ENCODE measurements at regions not wholly inside any gene's neighbourhood (a gene's known extent, or its start where the extent isn't known, plus 50 kb on each side); places are given as distances from the start of the nearest gene placed in this dataset.

GRCh38 chr1:5432436-5432835 is 559.8 kb downstream of the NPHP4 start:
- SMC1A ChIA-PET (ENCODE audit: uncharacterized antibody, unreplicated experiment), result no interaction called here
- POLR2A ChIA-PET, result no interaction called here
- RAD21 ChIA-PET (ENCODE audit: unreplicated experiment), result no interaction called here
- Histone ChIP-seq H3K4me3 (no peak overlapping the region), H3K9ac (ENCODE audit: control insufficient read depth, insufficient read depth, low read length) (no peak overlapping the region), H3K4me2 (ENCODE audit: control insufficient read depth, insufficient read depth) (no peak overlapping the region), H3K27ac (ENCODE audit: control insufficient read depth, insufficient read depth) (no peak overlapping the region), H3K4me1 (ENCODE audit: control insufficient read depth, insufficient read depth, low read length) (no peaks in the 10 kb centered on the region), H3K36me3 (ENCODE audit: control insufficient read depth in 2 of 2, insufficient read depth in 2 of 2, low read length in 1 of 2) (no peaks in the 10 kb centered on the region), H3K79me2 (ENCODE audit: control insufficient read depth, insufficient read depth, low read length) (no peaks in the 10 kb centered on the region), H2AFZ (ENCODE audit: control insufficient read depth, low read depth, low read length) (no peak overlapping the region), H3K9me3 (replicated peaks; ENCODE audit: control insufficient read depth, insufficient read depth, low read length) (no peaks in the 10 kb centered on the region), H3K27me3 (replicated peaks in 1 of 2; ENCODE audit: control insufficient read depth in 2 of 2, insufficient read depth in 2 of 2, low read length in 1 of 2) (no peaks in the 10 kb centered on the region), H4K20me1 (ENCODE audit: control insufficient read depth, insufficient read depth) (no peaks in the 10 kb centered on the region)
- 28% methylated on average over 5 of the region's 5 CpGs for WGBS (ENCODE audit: insufficient coverage, insufficient replicate concordance, low lambda C conversion rate, missing lambda C conversion rate)
- TF ChIP-seq CHD2 (IDR thresholded peaks at IDR 0.05; ENCODE audit: borderline replicate concordance, low read depth, low read length) (no peak), REST (IDR thresholded peaks at IDR 0.05; ENCODE audit: low read depth, low read length) (no peak), ZBED1 (IDR thresholded peaks at IDR 0.05; ENCODE audit: borderline replicate concordance) (no peak), HDAC2 (IDR thresholded peaks at IDR 0.05) (no peak), ZBTB40 (IDR thresholded peaks at IDR 0.05; ENCODE audit: borderline replicate concordance) (no peak), CBX3 (IDR thresholded peaks at IDR 0.05; ENCODE audit: borderline replicate concordance, low read depth) (no peak), NFIC (IDR thresholded peaks at IDR 0.05; ENCODE audit: low read depth, low read length) (no peak), BCL3 (IDR thresholded peaks at IDR 0.05; ENCODE audit: borderline replicate concordance, insufficient read depth, low read depth, low read length, poor library complexity, severe bottlenecking) (no peak), WRNIP1 (IDR thresholded peaks at IDR 0.05; ENCODE audit: borderline replicate concordance, low read depth, low read length) (no peak), SUPT20H (IDR thresholded peaks at IDR 0.05; ENCODE audit: borderline replicate concordance, control insufficient read depth, low read depth, low read length) (no peak)
- CTCF ChIA-PET, result no interaction called here
- intact Hi-C loops (cut with micrococcal nuclease; ENCODE audit: unreplicated experiment), result no loop called here
- FAIRE-seq (no peak), ATAC-seq (no peak), DNase-seq (ENCODE audit: low read depth, low spot score) (no peak)
- in situ Hi-C loops (cut with MboI), result no loop called here
- BruUV-seq (replicated peaks), result no TSS peak
